ENCODE measurements at regions not wholly inside any gene's neighbourhood (a gene's known extent, or its start where the extent isn't known, plus 50 kb on each side); places are given as distances from the start of the nearest gene placed in this dataset.

DNA sequence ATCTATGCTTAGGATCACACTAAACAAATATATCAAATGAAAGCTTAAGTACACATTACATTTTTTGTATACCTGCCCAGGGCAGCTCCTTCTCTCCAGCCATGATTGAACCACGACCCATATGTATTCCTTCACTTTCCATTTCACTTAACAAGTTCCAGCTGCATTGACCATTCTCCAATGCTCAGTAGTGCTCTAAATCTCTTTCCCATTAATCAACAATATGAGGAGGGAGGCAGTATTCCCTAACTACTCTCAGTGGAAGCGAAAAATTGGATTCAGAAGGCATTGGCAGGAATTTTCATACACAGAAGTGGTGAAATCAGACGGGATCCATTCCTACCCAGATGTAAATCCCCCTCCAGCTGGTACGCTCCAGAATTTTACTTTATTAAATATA lies 372.0 kb upstream of the LUZP2 start:
- TF ChIP-seq, protein P1, sequence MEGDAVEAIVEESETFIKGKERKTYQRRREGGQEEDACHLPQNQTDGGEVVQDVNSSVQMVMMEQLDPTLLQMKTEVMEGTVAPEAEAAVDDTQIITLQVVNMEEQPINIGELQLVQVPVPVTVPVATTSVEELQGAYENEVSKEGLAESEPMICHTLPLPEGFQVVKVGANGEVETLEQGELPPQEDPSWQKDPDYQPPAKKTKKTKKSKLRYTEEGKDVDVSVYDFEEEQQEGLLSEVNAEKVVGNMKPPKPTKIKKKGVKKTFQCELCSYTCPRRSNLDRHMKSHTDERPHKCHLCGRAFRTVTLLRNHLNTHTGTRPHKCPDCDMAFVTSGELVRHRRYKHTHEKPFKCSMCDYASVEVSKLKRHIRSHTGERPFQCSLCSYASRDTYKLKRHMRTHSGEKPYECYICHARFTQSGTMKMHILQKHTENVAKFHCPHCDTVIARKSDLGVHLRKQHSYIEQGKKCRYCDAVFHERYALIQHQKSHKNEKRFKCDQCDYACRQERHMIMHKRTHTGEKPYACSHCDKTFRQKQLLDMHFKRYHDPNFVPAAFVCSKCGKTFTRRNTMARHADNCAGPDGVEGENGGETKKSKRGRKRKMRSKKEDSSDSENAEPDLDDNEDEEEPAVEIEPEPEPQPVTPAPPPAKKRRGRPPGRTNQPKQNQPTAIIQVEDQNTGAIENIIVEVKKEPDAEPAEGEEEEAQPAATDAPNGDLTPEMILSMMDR (IDR thresholded peaks at IDR 0.05) = no peak
- TF ChIP-seq POLR2A (IDR thresholded peaks at IDR 0.05) = no peak
- TF ChIP-seq EP300 (IDR thresholded peaks at IDR 0.05) = no peak
- TF ChIP-seq POLR2AphosphoS5 (IDR thresholded peaks at IDR 0.05) = no peak

Measured in stomach (tissue), 4 donors.